IMR-90 (cell line): ENCODE measurements at regions not wholly inside any gene's neighbourhood (a gene's known extent, or its start where the extent isn't known, plus 50 kb on each side); places are given as distances from the start of the nearest gene placed in this dataset.

Source experiments
- ATAC-seq: fragments of 200-7000 bp; cut with Tn5 transposase; 2 replicates; pipeline ENCODE4 v1.9.1; 2020; ENCODE audit warnings: low read depth, mild to moderate bottlenecking, moderate library complexity
- BruUV-seq: library from RNA; stranded (reverse); fragments of 400-500 nt; replicated peaks from 2 replicates; lab custom pipeline; 2021; lab: Mats Ljungman, UMichigan
- CTCF ChIA-PET: fragments of 300-600 bp; formaldehyde crosslinking; extraction: SDS; loops from one replicate; lab custom pipeline; 2021; ENCODE audit warnings: antibody characterized with exemption; lab: Yijun Ruan, JAX
- POLR2A ChIA-PET: fragments of 300-600 bp; sonication (Branson Sonifier 250); formaldehyde crosslinking; loops from one replicate; lab custom pipeline; 2022; ENCODE audit warnings: antibody characterized with exemption; ENCODE audit not compliant: unreplicated experiment; lab: Charles Lee
- DNase-seq: peaks from one replicate; pipeline ENCODE4 v3.0.0; 2013
- H2AFZ ChIP-seq: replicated peaks from 2 replicates; pipeline ENCODE3; 2013; ENCODE audit warnings: low read length, mild to moderate bottlenecking; ENCODE audit not compliant: poor library complexity
- H2AK5ac ChIP-seq: 2 replicates; pipeline ENCODE4 v1.6.1; 2013; ENCODE audit warnings: low read depth, low read length, inconsistent platforms
- H2AK9ac ChIP-seq: replicated peaks from 2 replicates; pipeline ENCODE3; 2013; ENCODE audit warnings: mild to moderate bottlenecking, low read depth, low read length, moderate library complexity; ENCODE audit not compliant: poor library complexity
- H2BK120ac ChIP-seq: 2 replicates; pipeline ENCODE4 v1.6.1; 2013; ENCODE audit warnings: low read depth, low read length, inconsistent platforms
- H2BK15ac ChIP-seq: 3 replicates; pipeline ENCODE4 v1.6.1; 2013; ENCODE audit warnings: low read depth, low read length, inconsistent platforms
- H2BK20ac ChIP-seq: 2 replicates; pipeline ENCODE4 v1.6.1; 2013; ENCODE audit warnings: low read depth, mild to moderate bottlenecking, inconsistent platforms, low read length, moderate library complexity
- H2BK5ac ChIP-seq: 2 replicates; pipeline ENCODE4 v1.6.1; 2013; ENCODE audit warnings: mild to moderate bottlenecking, low read depth, low read length, inconsistent platforms; ENCODE audit not compliant: poor library complexity, severe bottlenecking
- H3K14ac ChIP-seq: replicated peaks from 2 replicates; pipeline ENCODE4 v1.6.1; 2013; ENCODE audit warnings: low read depth, low read length, inconsistent platforms
- H3K18ac ChIP-seq: 2 replicates; pipeline ENCODE4 v1.6.1; 2013; ENCODE audit warnings: low read depth, low read length, control low read depth
- H3K23ac ChIP-seq: 2 replicates; pipeline ENCODE4 v1.6.1; 2013; ENCODE audit warnings: low read depth, low read length, inconsistent platforms
- H3K27ac ChIP-seq: 2 replicates; pipeline ENCODE4 v1.5.1; 2013; ENCODE audit warnings: mild to moderate bottlenecking, control low read depth, low read length; ENCODE audit not compliant: insufficient read depth
- H3K27me3 ChIP-seq: 2 replicates; pipeline ENCODE4 v1.6.1; 2013; ENCODE audit warnings: low read length; ENCODE audit not compliant: control insufficient read depth, insufficient read depth
- H3K36me3 ChIP-seq: 2 replicates; pipeline ENCODE4 v1.6.1; 2013; ENCODE audit warnings: low read length, mixed read lengths; ENCODE audit not compliant: control insufficient read depth, insufficient read depth
- H3K4ac ChIP-seq: 2 replicates; pipeline ENCODE4 v1.6.1; 2013; ENCODE audit warnings: low read depth, low read length, inconsistent platforms
- H3K4me1 ChIP-seq: 2 replicates; pipeline ENCODE4 v1.6.1; 2013; ENCODE audit warnings: low read length, mixed read lengths; ENCODE audit not compliant: control insufficient read depth, insufficient read depth
- H3K4me2 ChIP-seq: 2 replicates; pipeline ENCODE4 v1.6.1; 2013; ENCODE audit warnings: low read depth, mild to moderate bottlenecking, control low read depth, low read length, moderate library complexity
- H3K4me3 ChIP-seq: 2 replicates; pipeline ENCODE4 v1.5.1; 2013; ENCODE audit warnings: low read depth, mild to moderate bottlenecking, control low read depth, low read length, moderate library complexity; ENCODE audit not compliant: insufficient read depth
- H3K56ac ChIP-seq: 2 replicates; pipeline ENCODE4 v1.6.1; 2013; ENCODE audit warnings: low read length, inconsistent platforms; ENCODE audit not compliant: insufficient read depth; ENCODE audit errors: extremely low read depth
- H3K79me1 ChIP-seq, 2 experiments: 2 replicates each; pipeline ENCODE4 v1.6.1; 2013; ENCODE audit warnings: low read length in 2 of 2, inconsistent platforms in 1 of 2, low read depth in 1 of 2
- H3K9ac ChIP-seq: 2 replicates; pipeline ENCODE4 v1.6.1; 2013; ENCODE audit warnings: low read depth, low read length, control low read depth
- H3K9me1 ChIP-seq: 2 replicates; pipeline ENCODE4 v1.6.1; 2013; ENCODE audit warnings: low read length, inconsistent platforms; ENCODE audit not compliant: insufficient read depth
- H3K9me3 ChIP-seq: 2 replicates; pipeline ENCODE4 v1.6.1; 2013; ENCODE audit warnings: low read length; ENCODE audit not compliant: control insufficient read depth, insufficient read depth
- H4K20me1 ChIP-seq: 2 replicates; pipeline ENCODE4 v1.6.1; 2013; ENCODE audit warnings: low read length, inconsistent platforms; ENCODE audit not compliant: insufficient read depth
- H4K5ac ChIP-seq: 2 replicates; pipeline ENCODE4 v1.6.1; 2013; ENCODE audit warnings: mild to moderate bottlenecking, low read depth, low read length, control low read depth
- H4K8ac ChIP-seq, 2 experiments: 2 replicates each; pipeline ENCODE4 v1.6.1; 2013; ENCODE audit warnings: low read depth in 2 of 2, low read length in 2 of 2, control low read depth in 1 of 2, inconsistent platforms in 1 of 2
- H4K91ac ChIP-seq: 2 replicates; pipeline ENCODE4 v1.6.1; 2013; ENCODE audit warnings: low read depth, low read length, inconsistent platforms; ENCODE audit not compliant: insufficient read depth
- CTCF ChIP-seq: conservative IDR thresholded peaks from 2 replicates; pipeline ENCODE4 v1.5.1; 2012; ENCODE audit warnings: mild to moderate bottlenecking, low read depth, low read length, improper control_type of control experiment
- ELK1 ChIP-seq: fragments of 150-350 bp; IDR thresholded peaks from 2 replicates; pipeline ENCODE4 v1.6.1; 2016; ENCODE audit warnings: low read depth, mild to moderate bottlenecking, low read length, moderate library complexity, borderline replicate concordance
- MAFK ChIP-seq: IDR thresholded peaks from 2 replicates; pipeline ENCODE4 v1.6.1; 2012; ENCODE audit warnings: low read depth, low read length, improper control_type of control experiment
- MAZ ChIP-seq: IDR thresholded peaks from 2 replicates; pipeline ENCODE4 v1.6.1; 2012; ENCODE audit warnings: low read depth, mild to moderate bottlenecking, low read length, improper control_type of control experiment, moderate library complexity, borderline replicate concordance
- POLR2A ChIP-seq: IDR thresholded peaks from 2 replicates; pipeline ENCODE4 v1.6.1; 2012; ENCODE audit warnings: mild to moderate bottlenecking, low read depth, low read length
- USF2 ChIP-seq: fragments of 150-350 bp; IDR thresholded peaks from 2 replicates; pipeline ENCODE4 v1.6.1; 2017; ENCODE audit warnings: mild to moderate bottlenecking, antibody characterized with exemption, low read length, low read depth
- dilution Hi-C: fragments of 300-500 bp; cut with HindIII; formaldehyde crosslinking; loops from one replicate; pipeline ENCODE4 v1.14.3; 2018; ENCODE audit warnings: low sequenced_read_pairs; ENCODE audit not compliant: unreplicated experiment
- in situ Hi-C: fragments of 300-500 bp; cut with MboI; formaldehyde crosslinking; loops from 3 replicates; pipeline ENCODE4 v1.14.3; 2019; ENCODE audit warnings: low sequenced_read_pairs, inconsistent platforms, mixed read lengths
- intact Hi-C: fragments of 100-400 bp; cut with micrococcal nuclease; formaldehyde crosslinking; loops from 2 replicates; pipeline ENCODE4 v1.10.0; 2022

GRCh38 chr21:18191139-18191538 lies 53.5 kb upstream of the CHODL start:
- no peaks in the 10 kb centered on the region for H3K79me1 ChIP-seq
- no peak overlapping the region for H3K4me2 ChIP-seq
- DNase-seq (no peak), ATAC-seq (no peak)
- H3K56ac ChIP-seq = no peak overlapping the region
- H3K9me1 ChIP-seq = no peaks in the 10 kb centered on the region
- H3K14ac ChIP-seq = no peak overlapping the region
- H2AFZ ChIP-seq = no peak overlapping the region
- H2AK9ac ChIP-seq = no peak overlapping the region
- POLR2A ChIA-PET = no interaction called here
- H4K5ac ChIP-seq = no peak overlapping the region
- H3K4me1 ChIP-seq = no peaks in the 10 kb centered on the region
- H3K9ac ChIP-seq = no peak overlapping the region
- intact Hi-C loops (no loop called here), in situ Hi-C loops (no loop called here), dilution Hi-C loops (no loop called here)
- no peaks in the 10 kb centered on the region for H4K20me1 ChIP-seq
- H3K27me3 ChIP-seq = no peaks in the 10 kb centered on the region
- H3K9me3 ChIP-seq = peaks cover 3% of the 10 kb centered on the region
- no TSS peak for BruUV-seq
- no peak overlapping the region for H2BK5ac ChIP-seq
- CTCF ChIA-PET = no interaction called here
- no peak overlapping the region for H2AK5ac ChIP-seq
- no peak overlapping the region for H3K18ac ChIP-seq
- TF ChIP-seq ELK1 (no peak), POLR2A (no peak), MAZ (no peak), USF2 (no peak), CTCF (no peak), MAFK (peak; percentile 80)
- H4K8ac ChIP-seq = no peak overlapping the region
- H3K4ac ChIP-seq = no peak overlapping the region
- H3K27ac ChIP-seq = no peak overlapping the region
- H2BK15ac ChIP-seq = no peak overlapping the region
- H2BK120ac ChIP-seq = no peak overlapping the region
- no peak overlapping the region for H2BK20ac ChIP-seq
- no peak overlapping the region for H4K91ac ChIP-seq
- no peak overlapping the region for H3K23ac ChIP-seq
- no peaks in the 10 kb centered on the region for H3K36me3 ChIP-seq
- no peak overlapping the region for H3K4me3 ChIP-seq
